ENCODE measurements at regions not wholly inside any gene's neighbourhood (a gene's known extent, or its start where the extent isn't known, plus 50 kb on each side); places are given as distances from the start of the nearest gene placed in this dataset.

DNA sequence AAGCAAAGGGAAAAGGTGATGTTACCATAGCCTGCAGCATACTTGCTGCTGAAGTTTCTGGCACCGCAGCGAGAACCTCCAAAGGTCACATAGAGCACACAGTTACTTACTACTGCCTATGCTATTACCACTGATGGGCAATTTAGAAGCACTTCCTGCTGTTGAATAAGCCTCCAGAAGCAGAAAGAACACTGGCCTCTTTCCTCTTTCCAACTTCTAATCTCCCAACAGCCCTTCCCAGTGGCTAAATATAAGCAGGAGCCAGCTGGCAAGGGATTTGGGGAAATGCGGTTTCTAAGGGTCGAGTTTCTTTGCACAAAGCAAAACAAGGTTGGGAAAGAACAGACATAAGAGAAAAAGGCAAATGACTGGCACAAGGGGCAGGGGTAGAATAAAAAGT is 669.2 kb upstream of the ACO1 start:
- no peaks in the 10 kb centered on the region for H3K27me3 ChIP-seq (replicated peaks; ENCODE audit: insufficient read depth, low read length)
- H4K20me1 ChIP-seq (ENCODE audit: insufficient read depth, low read length) = no peaks in the 10 kb centered on the region
- H3F3A ChIP-seq (ENCODE audit: insufficient read depth, low read length) = no peaks in the 10 kb centered on the region
- no peak overlapping the region for H3K4me3 ChIP-seq (ENCODE audit: low read length)
- H2AFZ ChIP-seq (ENCODE audit: low read length) = no peak overlapping the region
- H3K9me3 ChIP-seq (replicated peaks; ENCODE audit: insufficient read depth, low read length) = no peaks in the 10 kb centered on the region
- no peaks in the 10 kb centered on the region for H3K36me3 ChIP-seq (replicated peaks; ENCODE audit: insufficient read depth, low read length)
- no peak overlapping the region for H3K27ac ChIP-seq (ENCODE audit: low read length)
- H3K9me2 ChIP-seq (replicated peaks; ENCODE audit: insufficient read depth, low read length) = no peaks in the 10 kb centered on the region
- H3K4me2 ChIP-seq (ENCODE audit: low read depth, low read length) = no peak overlapping the region
- no peak for DNase-seq
- no peaks in the 10 kb centered on the region for H3K79me2 ChIP-seq (ENCODE audit: low read length)
- TF ChIP-seq, protein P1, sequence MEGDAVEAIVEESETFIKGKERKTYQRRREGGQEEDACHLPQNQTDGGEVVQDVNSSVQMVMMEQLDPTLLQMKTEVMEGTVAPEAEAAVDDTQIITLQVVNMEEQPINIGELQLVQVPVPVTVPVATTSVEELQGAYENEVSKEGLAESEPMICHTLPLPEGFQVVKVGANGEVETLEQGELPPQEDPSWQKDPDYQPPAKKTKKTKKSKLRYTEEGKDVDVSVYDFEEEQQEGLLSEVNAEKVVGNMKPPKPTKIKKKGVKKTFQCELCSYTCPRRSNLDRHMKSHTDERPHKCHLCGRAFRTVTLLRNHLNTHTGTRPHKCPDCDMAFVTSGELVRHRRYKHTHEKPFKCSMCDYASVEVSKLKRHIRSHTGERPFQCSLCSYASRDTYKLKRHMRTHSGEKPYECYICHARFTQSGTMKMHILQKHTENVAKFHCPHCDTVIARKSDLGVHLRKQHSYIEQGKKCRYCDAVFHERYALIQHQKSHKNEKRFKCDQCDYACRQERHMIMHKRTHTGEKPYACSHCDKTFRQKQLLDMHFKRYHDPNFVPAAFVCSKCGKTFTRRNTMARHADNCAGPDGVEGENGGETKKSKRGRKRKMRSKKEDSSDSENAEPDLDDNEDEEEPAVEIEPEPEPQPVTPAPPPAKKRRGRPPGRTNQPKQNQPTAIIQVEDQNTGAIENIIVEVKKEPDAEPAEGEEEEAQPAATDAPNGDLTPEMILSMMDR (IDR thresholded peaks at IDR 0.05; ENCODE audit: low read length) = no peak
- TF ChIP-seq EZH2 (optimal IDR thresholded peaks at IDR 0.05; ENCODE audit: low read depth, low read length) = no peak
- TF ChIP-seq EZH2phosphoT487 (IDR thresholded peaks at IDR 0.05; ENCODE audit: low read length) = no peak
- no peaks in the 10 kb centered on the region for H3K4me1 ChIP-seq (ENCODE audit: low read length)
- no peak overlapping the region for H3K9ac ChIP-seq (ENCODE audit: low read length)

DNA sequence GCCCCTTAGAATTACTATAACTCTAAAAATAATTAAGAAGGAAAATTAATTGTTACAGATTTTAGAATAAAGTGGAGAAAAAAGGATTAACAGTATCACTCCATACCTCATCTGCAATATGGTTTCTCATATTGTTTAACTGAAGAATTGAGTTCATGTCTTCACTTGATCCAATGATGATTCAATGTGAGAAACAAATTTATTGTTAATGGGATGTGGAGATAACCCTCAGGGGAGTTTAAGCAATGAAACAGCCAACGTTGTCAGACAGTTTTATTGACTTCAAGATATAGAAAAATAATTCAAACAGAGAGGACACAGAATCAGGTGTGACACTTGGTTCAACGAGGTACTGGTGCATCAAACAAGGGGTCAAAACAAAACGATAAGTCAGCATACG is 665.2 kb upstream of the ACO1 start:
- no peaks in the 10 kb centered on the region for H3K9me2 ChIP-seq (replicated peaks; ENCODE audit: insufficient read depth, low read length)

DNA sequence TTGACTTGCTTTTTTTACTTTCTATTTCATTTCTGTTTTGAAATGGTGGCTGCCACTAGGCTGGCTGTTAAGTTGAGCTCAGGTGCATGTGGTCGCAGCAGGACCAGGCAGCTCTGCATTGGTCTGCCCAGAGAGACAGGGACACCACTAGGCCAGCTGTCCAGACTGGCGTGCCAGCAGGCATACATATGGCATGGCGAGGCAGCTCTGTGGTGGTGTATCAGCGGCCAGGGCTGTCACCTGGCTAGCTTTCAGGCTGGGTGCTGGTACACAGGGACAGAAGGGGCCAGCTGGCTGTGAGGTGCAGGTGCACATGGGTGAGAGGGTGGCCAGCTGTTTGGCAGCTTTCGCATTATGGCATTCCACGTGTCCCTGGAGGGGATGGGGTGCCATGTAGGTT is 654.0 kb upstream of the ACO1 start:
- no peak for DNase-seq

More for the DNA sequence above, 665.2 kb upstream of the ACO1 start:
- Histone ChIP-seq H2AFZ (ENCODE audit: low read length) (no peak overlapping the region), H3K4me1 (ENCODE audit: low read length) (no peaks in the 10 kb centered on the region), H3K9me3 (replicated peaks; ENCODE audit: insufficient read depth, low read length) (no peaks in the 10 kb centered on the region), H3F3A (ENCODE audit: insufficient read depth, low read length) (no peaks in the 10 kb centered on the region), H3K27ac (ENCODE audit: low read length) (no peak overlapping the region), H3K4me2 (ENCODE audit: low read depth, low read length) (no peak overlapping the region), H3K27me3 (replicated peaks; ENCODE audit: insufficient read depth, low read length) (no peaks in the 10 kb centered on the region), H4K20me1 (ENCODE audit: insufficient read depth, low read length) (no peaks in the 10 kb centered on the region), H3K79me2 (ENCODE audit: low read length) (no peaks in the 10 kb centered on the region), H3K4me3 (ENCODE audit: low read length) (no peak overlapping the region), H3K36me3 (replicated peaks; ENCODE audit: insufficient read depth, low read length) (no peaks in the 10 kb centered on the region), H3K9ac (ENCODE audit: low read length) (no peak overlapping the region)
- TF ChIP-seq, protein P1 (IDR thresholded peaks at IDR 0.05; ENCODE audit: low read length) = no peak
- TF ChIP-seq EZH2 (optimal IDR thresholded peaks at IDR 0.05; ENCODE audit: low read depth, low read length) (no peak), EZH2phosphoT487 (IDR thresholded peaks at IDR 0.05; ENCODE audit: low read length) (no peak)
- no peak for DNase-seq

More for the DNA sequence above, 654.0 kb upstream of the ACO1 start:
- TF ChIP-seq EZH2phosphoT487 (IDR thresholded peaks at IDR 0.05; ENCODE audit: low read length) (no peak), EZH2 (optimal IDR thresholded peaks at IDR 0.05; ENCODE audit: low read depth, low read length) (no peak)
- TF ChIP-seq, protein P1 (IDR thresholded peaks at IDR 0.05; ENCODE audit: low read length) = no peak
- Histone ChIP-seq H3F3A (ENCODE audit: insufficient read depth, low read length) (no peaks in the 10 kb centered on the region), H3K4me1 (ENCODE audit: low read length) (no peaks in the 10 kb centered on the region), H2AFZ (ENCODE audit: low read length) (no peak overlapping the region), H3K27ac (ENCODE audit: low read length) (no peak overlapping the region), H4K20me1 (ENCODE audit: insufficient read depth, low read length) (no peaks in the 10 kb centered on the region), H3K9me3 (replicated peaks; ENCODE audit: insufficient read depth, low read length) (no peaks in the 10 kb centered on the region), H3K9me2 (replicated peaks; ENCODE audit: insufficient read depth, low read length) (no peaks in the 10 kb centered on the region), H3K36me3 (replicated peaks; ENCODE audit: insufficient read depth, low read length) (no peaks in the 10 kb centered on the region), H3K27me3 (replicated peaks; ENCODE audit: insufficient read depth, low read length) (no peaks in the 10 kb centered on the region), H3K4me3 (ENCODE audit: low read length) (no peak overlapping the region), H3K79me2 (ENCODE audit: low read length) (no peaks in the 10 kb centered on the region), H3K9ac (ENCODE audit: low read length) (no peak overlapping the region), H3K4me2 (ENCODE audit: low read depth, low read length) (no peak overlapping the region)
